CD14-positive monocyte (primary cell): ENCODE measurements at regions not wholly inside any gene's neighbourhood (a gene's known extent, or its start where the extent isn't known, plus 50 kb on each side); places are given as distances from the start of the nearest gene placed in this dataset.

Experiments
- DNase-seq, 3 donors: peaks; one replicate each; pipeline ENCODE4 v3.0.0-alpha.2; 2011 to 2022
- H2AFZ ChIP-seq: 2 replicates; pipeline ENCODE4 v1.6.0; 2012; ENCODE audit warnings: mild to moderate bottlenecking, low read depth, low read length, inconsistent platforms; ENCODE audit not compliant: insufficient read depth, poor library complexity, severe bottlenecking
- H3K27ac ChIP-seq, 2 donors: 1 replicate in 1 of 2; 2 replicates in 1 of 2; pipeline ENCODE4 v1.5.1; 2012 to 2013; ENCODE audit warnings: low read length in 2 of 2, control low read depth in 1 of 2, inconsistent platforms in 1 of 2, low read depth in 1 of 2, mild to moderate bottlenecking in 1 of 2
- H3K27me3 ChIP-seq, 2 donors: one replicate each; pipeline versions ENCODE4 v1.6.0 to v1.6.1; 2011 to 2013; ENCODE audit warnings: low read length in 2 of 2; ENCODE audit not compliant: control insufficient read depth in 2 of 2, insufficient read depth in 2 of 2
- H3K36me3 ChIP-seq, 2 donors: replicated peaks in 1 of 2; 1 replicate in 1 of 2; 2 replicates in 1 of 2; pipeline versions ENCODE4 v1.5.1 to v1.6.1; 2012 to 2013; ENCODE audit warnings: low read length in 2 of 2, control low read depth in 1 of 2, inconsistent platforms in 1 of 2, mild to moderate bottlenecking in 1 of 2; ENCODE audit not compliant: insufficient read depth in 2 of 2, control insufficient read depth in 1 of 2
- H3K4me1 ChIP-seq, 2 donors: 1 replicate in 1 of 2; 2 replicates in 1 of 2; pipeline versions ENCODE4 v1.5.1 to v1.6.1; 2012 to 2013; ENCODE audit warnings: low read length in 2 of 2, control low read depth in 1 of 2, inconsistent platforms in 1 of 2, mild to moderate bottlenecking in 1 of 2, moderate library complexity in 1 of 2; ENCODE audit not compliant: insufficient read depth in 2 of 2, control insufficient read depth in 1 of 2
- H3K4me2 ChIP-seq: replicated peaks from 2 replicates; pipeline ENCODE3; 2012; ENCODE audit warnings: low read length, moderate library complexity, mild to moderate bottlenecking; ENCODE audit not compliant: poor library complexity, severe bottlenecking; ENCODE audit errors: extremely low read depth
- H3K4me3 ChIP-seq, 3 experiments: fragments of 200-600 bp in 1 of 3; sonication (generic) in 1 of 3; replicated peaks in 1 of 3; 1 replicate in 2 of 3; 2 replicates in 1 of 3; pipeline ENCODE4 v1.5.1; 2011 to 2013; ENCODE audit warnings: low read length in 3 of 3, mild to moderate bottlenecking in 3 of 3, control low read depth in 2 of 3, low read depth in 2 of 3, inconsistent platforms in 1 of 3, moderate library complexity in 1 of 3
- H3K79me2 ChIP-seq: 2 replicates; pipeline ENCODE4 v1.6.0; 2012; ENCODE audit warnings: mild to moderate bottlenecking, control low read depth, inconsistent platforms, low read length, moderate library complexity; ENCODE audit not compliant: insufficient read depth
- H3K9ac ChIP-seq: 2 replicates; pipeline ENCODE4 v1.6.0; 2017; ENCODE audit warnings: low read length, mild to moderate bottlenecking; ENCODE audit not compliant: insufficient read depth, poor library complexity, severe bottlenecking
- H3K9me3 ChIP-seq, 2 donors: replicated peaks in 1 of 2; 1 replicate in 1 of 2; 2 replicates in 1 of 2; pipeline versions ENCODE4 v1.5.1 to v1.6.1; 2012 to 2013; ENCODE audit warnings: low read length in 2 of 2, control low read depth in 1 of 2; ENCODE audit not compliant: control insufficient read depth in 1 of 2, insufficient read depth in 1 of 2
- H4K20me1 ChIP-seq: 2 replicates; pipeline ENCODE4 v1.6.0; 2012; ENCODE audit warnings: mild to moderate bottlenecking, low read length, control low read depth, moderate library complexity; ENCODE audit not compliant: insufficient read depth
- H3K27ac Mint-ChIP-seq, 7 donors: one replicate each; pipeline ENCODE4 v1.8.0; 2020; ENCODE audit warnings: mild to moderate bottlenecking in 7 of 7, mixed read lengths in 7 of 7, moderate library complexity in 6 of 7, inconsistent platforms in 2 of 7
- H3K27me3 Mint-ChIP-seq, 3 donors: one replicate each; pipeline ENCODE4 v1.8.0; 2021 to 2022; ENCODE audit warnings: low read depth in 3 of 3, mild to moderate bottlenecking in 3 of 3, mixed read lengths in 3 of 3, moderate library complexity in 3 of 3, inconsistent platforms in 1 of 3
- H3K36me3 Mint-ChIP-seq, 2 donors: one replicate each; pipeline ENCODE4 v1.8.0; 2020; ENCODE audit warnings: mixed read lengths in 2 of 2, inconsistent platforms in 1 of 2, mild to moderate bottlenecking in 1 of 2
- H3K4me1 Mint-ChIP-seq: one replicate; pipeline ENCODE4 v1.8.0; 2020; ENCODE audit warnings: mild to moderate bottlenecking, mixed read lengths
- H3K4me3 Mint-ChIP-seq, 2 donors: one replicate each; pipeline ENCODE4 v1.8.0; 2020; ENCODE audit warnings: mild to moderate bottlenecking in 2 of 2, mixed read lengths in 2 of 2, moderate library complexity in 1 of 2
- H3K9me3 Mint-ChIP-seq, 7 donors: one replicate each; pipeline ENCODE4 v1.8.0; 2020 to 2022; ENCODE audit warnings: mixed read lengths in 7 of 7, mild to moderate bottlenecking in 6 of 7, moderate library complexity in 6 of 7, inconsistent platforms in 2 of 7
- WGBS: methylation state at CpG from one replicate; pipeline ENCODE4 v1.1.5; 2013; ENCODE audit warnings: missing lambda C conversion rate; ENCODE audit not compliant: insufficient coverage; 5-methylcytosine and 5-hydroxymethylcytosine counted together
- intact Hi-C, 2 donors: fragments of 100-400 bp; cut with micrococcal nuclease; formaldehyde crosslinking; loops; one replicate each; pipeline versions ENCODE4 v1.15.0 to v1.15.1; 2023
- TF ChIP-seq, protein P1 (sequence below): fragments of 200-600 bp; IDR thresholded peaks from one replicate; pipeline ENCODE4 v1.8.0; 2022; ENCODE audit warnings: antibody characterized with exemption, mild to moderate bottlenecking

DNA sequence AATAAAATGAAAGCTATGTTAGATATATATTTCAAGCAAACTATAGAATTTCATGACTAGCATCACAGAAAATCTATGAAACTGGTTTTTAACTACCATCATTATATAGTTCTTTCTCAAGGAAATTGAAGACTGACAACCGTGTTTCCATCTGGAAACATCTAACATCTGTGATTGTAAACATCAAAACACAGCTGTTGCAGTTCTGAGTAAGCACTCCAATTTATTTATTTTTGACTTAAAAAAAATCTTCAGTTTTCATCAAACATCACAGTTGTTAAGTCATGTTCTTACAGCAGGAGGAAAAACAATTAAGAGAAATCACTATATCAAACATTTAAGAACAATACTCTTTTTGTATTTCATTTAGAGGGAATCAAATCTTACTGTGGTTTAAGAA lies 1653.0 kb upstream of the MIR17HG start:
- intact Hi-C loops = no loop called here
- Histone ChIP-seq H3K9ac (no peak overlapping the region), H2AFZ (no peak overlapping the region), H3K36me3 (no peaks in the 10 kb centered on the region), H3K27ac (no peak overlapping the region), H3K27me3 (no peaks in the 10 kb centered on the region), H3K4me1 (no peaks in the 10 kb centered on the region), H3K9me3 (no peaks in the 10 kb centered on the region), H3K4me3 (no peak overlapping the region), H3K79me2 (no peaks in the 10 kb centered on the region), H4K20me1 (no peaks in the 10 kb centered on the region), H3K4me2 (no peak overlapping the region)
- no peak overlapping the region for H3K4me3 Mint-ChIP-seq
- H3K27ac Mint-ChIP-seq = no peak overlapping the region
- peaks cover 0 to 1% (median 0%) of the 10 kb centered on the region in 3 donors for H3K27me3 Mint-ChIP-seq
- DNase-seq = no peak
- no peaks in the 10 kb centered on the region for H3K36me3 Mint-ChIP-seq
- H3K9me3 Mint-ChIP-seq = peaks cover 0 to 6% (median 0%) of the 10 kb centered on the region in 7 donors
- TF ChIP-seq, protein P1, sequence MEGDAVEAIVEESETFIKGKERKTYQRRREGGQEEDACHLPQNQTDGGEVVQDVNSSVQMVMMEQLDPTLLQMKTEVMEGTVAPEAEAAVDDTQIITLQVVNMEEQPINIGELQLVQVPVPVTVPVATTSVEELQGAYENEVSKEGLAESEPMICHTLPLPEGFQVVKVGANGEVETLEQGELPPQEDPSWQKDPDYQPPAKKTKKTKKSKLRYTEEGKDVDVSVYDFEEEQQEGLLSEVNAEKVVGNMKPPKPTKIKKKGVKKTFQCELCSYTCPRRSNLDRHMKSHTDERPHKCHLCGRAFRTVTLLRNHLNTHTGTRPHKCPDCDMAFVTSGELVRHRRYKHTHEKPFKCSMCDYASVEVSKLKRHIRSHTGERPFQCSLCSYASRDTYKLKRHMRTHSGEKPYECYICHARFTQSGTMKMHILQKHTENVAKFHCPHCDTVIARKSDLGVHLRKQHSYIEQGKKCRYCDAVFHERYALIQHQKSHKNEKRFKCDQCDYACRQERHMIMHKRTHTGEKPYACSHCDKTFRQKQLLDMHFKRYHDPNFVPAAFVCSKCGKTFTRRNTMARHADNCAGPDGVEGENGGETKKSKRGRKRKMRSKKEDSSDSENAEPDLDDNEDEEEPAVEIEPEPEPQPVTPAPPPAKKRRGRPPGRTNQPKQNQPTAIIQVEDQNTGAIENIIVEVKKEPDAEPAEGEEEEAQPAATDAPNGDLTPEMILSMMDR = no peak
- WGBS = no CpG with 5 or more reads among the region's 1 CpG
- H3K4me1 Mint-ChIP-seq = no peaks in the 10 kb centered on the region

DNA sequence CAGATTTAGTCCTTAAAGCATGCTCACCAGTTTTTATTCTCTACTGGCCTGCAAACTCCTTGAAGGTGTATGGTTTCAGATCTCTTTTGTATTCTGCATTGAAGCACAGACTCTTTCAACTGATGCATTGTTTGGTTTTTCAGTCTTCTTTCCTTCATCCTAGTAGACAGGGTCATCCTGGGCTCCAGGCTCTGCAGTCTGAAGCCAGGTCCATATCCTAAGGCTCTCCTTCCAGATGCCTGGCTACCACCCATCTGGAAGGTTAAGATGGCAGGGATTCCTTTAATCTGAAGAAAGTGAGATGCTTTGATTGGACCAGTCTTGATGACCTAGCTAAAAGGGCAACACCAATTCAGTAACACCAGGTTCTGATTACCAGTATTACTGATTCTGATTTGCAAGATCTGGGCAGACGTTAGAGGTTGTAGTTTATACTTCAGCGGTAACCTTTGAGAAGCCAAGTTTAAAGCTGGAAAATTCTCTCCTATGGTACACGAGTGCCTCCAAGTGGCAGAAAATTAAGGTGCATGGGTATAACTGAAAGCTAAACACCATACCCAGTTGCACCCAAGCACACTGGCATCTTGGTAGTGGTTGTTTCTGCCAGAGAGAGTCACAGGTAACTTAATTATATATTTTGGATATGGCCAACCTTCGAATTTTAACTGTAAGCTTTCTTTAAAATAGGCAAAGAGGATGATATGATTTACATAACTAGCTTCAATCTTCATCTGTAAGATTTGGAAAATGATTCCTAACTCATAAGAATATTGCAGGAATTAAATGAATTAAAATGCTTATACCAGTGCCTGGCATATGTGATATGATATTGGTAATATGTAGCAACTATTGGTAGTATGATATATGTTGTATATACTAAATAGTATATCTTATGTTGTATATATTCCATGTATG lies 1651.9 kb upstream of the MIR17HG start:
- no peak for DNase-seq
- no peaks in the 10 kb centered on the region for H4K20me1 ChIP-seq
- no peak overlapping the region for H2AFZ ChIP-seq
- H3K27me3 ChIP-seq = no peaks in the 10 kb centered on the region
- H3K36me3 ChIP-seq = no peaks in the 10 kb centered on the region
- Mint-ChIP-seq H3K4me3 (no peak overlapping the region), H3K27ac (no peak overlapping the region), H3K9me3 (peaks cover 0 to 1% (median 0%) of the 10 kb centered on the region in 7 donors), H3K36me3 (no peaks in the 10 kb centered on the region), H3K27me3 (no peaks in the 10 kb centered on the region), H3K4me1 (no peaks in the 10 kb centered on the region)
- no peaks in the 10 kb centered on the region for H3K4me1 ChIP-seq
- no peak overlapping the region for H3K27ac ChIP-seq
- no peaks in the 10 kb centered on the region for H3K79me2 ChIP-seq
- TF ChIP-seq, protein P1 = no peak
- H3K4me2 ChIP-seq = no peak overlapping the region
- no peaks in the 10 kb centered on the region for H3K9me3 ChIP-seq
- no CpG with 5 or more reads among the region's 4 CpGs for WGBS
- no peak overlapping the region for H3K9ac ChIP-seq
- intact Hi-C loops = no loop called here
- no peak overlapping the region for H3K4me3 ChIP-seq
